CD4-positive, alpha-beta T cell (primary cell): ENCODE measurements at regions not wholly inside any gene's neighbourhood (a gene's known extent, or its start where the extent isn't known, plus 50 kb on each side); places are given as distances from the start of the nearest gene placed in this dataset.

Experiments used
- ATAC-seq: fragments of 200-7000 bp; cut with Tn5 transposase; one replicate; pipeline ENCODE4 v1.10.0; 2022; ENCODE audit warnings: mild to moderate bottlenecking; ENCODE audit not compliant: poor library complexity
- CTCF ChIA-PET: fragments of 350-600 bp; sonication (Branson Sonifier 250); formaldehyde crosslinking; loops from one replicate; lab custom pipeline; 2021; ENCODE audit warnings: antibody characterized with exemption, inconsistent platforms; lab: Charles Lee
- POLR2A ChIA-PET: fragments of 350-600 bp; sonication (Branson Sonifier 250); formaldehyde crosslinking; loops from one replicate; lab custom pipeline; 2021; ENCODE audit warnings: antibody characterized with exemption, inconsistent platforms; lab: Charles Lee
- DNase-seq, 14 experiments: peaks; one replicate each; pipeline ENCODE4 v3.0.0-alpha.2; 2013 to 2020; ENCODE audit warnings: mixed read lengths in 2 of 14
- H3K27ac ChIP-seq, 2 donors: one replicate each; pipeline versions ENCODE4 v1.5.1 to v1.7.0; 2013; ENCODE audit warnings: low read length in 2 of 2, low read depth in 1 of 2, mild to moderate bottlenecking in 1 of 2
- H3K27me3 ChIP-seq, 2 experiments: 1 replicate in 1 of 2; 2 replicates in 1 of 2; pipeline versions ENCODE4 v1.6.1 to v1.7.0; 2013; ENCODE audit warnings: low read length in 2 of 2, control low read depth in 1 of 2, mild to moderate bottlenecking in 1 of 2, moderate library complexity in 1 of 2; ENCODE audit not compliant: insufficient read depth in 2 of 2, control insufficient read depth in 1 of 2
- H3K36me3 ChIP-seq: one replicate; pipeline ENCODE4 v1.6.1; 2013; ENCODE audit warnings: low read length, control low read depth; ENCODE audit not compliant: insufficient read depth
- H3K4me1 ChIP-seq: one replicate; pipeline ENCODE4 v1.6.1; 2013; ENCODE audit warnings: low read length, control low read depth; ENCODE audit not compliant: insufficient read depth
- H3K4me3 ChIP-seq: one replicate; pipeline ENCODE4 v1.5.1; 2013; ENCODE audit warnings: mild to moderate bottlenecking, low read length, moderate library complexity
- H3K9me3 ChIP-seq, 2 experiments: 1 replicate in 1 of 2; 2 replicates in 1 of 2; pipeline versions ENCODE4 v1.6.1 to v1.7.0; 2013; ENCODE audit warnings: low read length in 2 of 2, mild to moderate bottlenecking in 2 of 2, control low read depth in 1 of 2, moderate library complexity in 1 of 2; ENCODE audit not compliant: control insufficient read depth in 1 of 2, insufficient read depth in 1 of 2
- H3K27ac Mint-ChIP-seq: one replicate; pipeline ENCODE4 v1.8.0; 2020; ENCODE audit warnings: mixed read lengths
- H3K27me3 Mint-ChIP-seq: one replicate; pipeline ENCODE4 v1.8.0; 2021; ENCODE audit warnings: mixed read lengths
- H3K36me3 Mint-ChIP-seq: one replicate; pipeline ENCODE4 v1.8.0; 2021; ENCODE audit warnings: low read depth, mixed read lengths
- H3K4me1 Mint-ChIP-seq: one replicate; pipeline ENCODE4 v1.8.0; 2021; ENCODE audit warnings: low read depth, mixed read lengths
- H3K4me3 Mint-ChIP-seq: one replicate; pipeline ENCODE4 v1.8.0; 2020; ENCODE audit warnings: mild to moderate bottlenecking, mixed read lengths
- H3K9me3 Mint-ChIP-seq: one replicate; pipeline ENCODE4 v1.8.0; 2020; ENCODE audit warnings: mixed read lengths
- CTCF ChIP-seq: fragments of 200-600 bp; IDR thresholded peaks from one replicate; pipeline ENCODE4 v1.8.0; 2022; ENCODE audit warnings: antibody characterized with exemption, mild to moderate bottlenecking
- intact Hi-C, 2 experiments: fragments of 100-400 bp; cut with DNase I in 1 of 2; cut with micrococcal nuclease in 1 of 2; formaldehyde crosslinking; loops; one replicate each; pipeline versions ENCODE4 v1.15.1 to v1.9.0; 2023 to 2025; cut with DNase I, micrococcal nuclease

GRCh38 chr5:152717393-152717792 is 312.3 kb upstream of the NMUR2 start:
- TF ChIP-seq CTCF, result no peak
- no peaks in the 10 kb centered on the region for H3K4me1 ChIP-seq
- H3K9me3 Mint-ChIP-seq, result peaks cover 9% of the 10 kb centered on the region
- POLR2A ChIA-PET, result no interaction called here
- intact Hi-C loops, result no loop called here
- H3K36me3 Mint-ChIP-seq, result no peaks in the 10 kb centered on the region
- CTCF ChIA-PET, result no interaction called here
- no peaks in the 10 kb centered on the region for H3K4me1 Mint-ChIP-seq
- DNase-seq, result no peak
- no peak overlapping the region for H3K27ac ChIP-seq
- no peak overlapping the region for H3K4me3 Mint-ChIP-seq
- ATAC-seq, result no peak
- peaks cover 0 to 7% of the 10 kb centered on the region in 2 experiments for H3K9me3 ChIP-seq
- no peaks in the 10 kb centered on the region for H3K27me3 ChIP-seq
- H3K27ac Mint-ChIP-seq, result no peak overlapping the region
- H3K27me3 Mint-ChIP-seq, result no peaks in the 10 kb centered on the region
- H3K4me3 ChIP-seq, result no peak overlapping the region
- H3K36me3 ChIP-seq, result no peaks in the 10 kb centered on the region

GRCh38 chr5:152723482-152723881 is 318.4 kb upstream of the NMUR2 start:
- ChIA-PET POLR2A (no interaction called here), CTCF (no interaction called here)
- Histone ChIP-seq H3K4me3 (no peak overlapping the region), H3K9me3 (peaks cover 0 to 7% of the 10 kb centered on the region in 2 experiments), H3K27ac (no peak overlapping the region), H3K4me1 (no peaks in the 10 kb centered on the region), H3K27me3 (no peaks in the 10 kb centered on the region), H3K36me3 (no peaks in the 10 kb centered on the region)
- H3K36me3 Mint-ChIP-seq, result no peaks in the 10 kb centered on the region
- intact Hi-C loops, result no loop called here
- H3K9me3 Mint-ChIP-seq, result peaks cover 13% of the 10 kb centered on the region
- DNase-seq, result no peak
- no peak overlapping the region for H3K4me3 Mint-ChIP-seq
- H3K4me1 Mint-ChIP-seq, result no peaks in the 10 kb centered on the region
- H3K27me3 Mint-ChIP-seq, result no peaks in the 10 kb centered on the region
- no peak for ATAC-seq
- TF ChIP-seq CTCF, result no peak
- no peak overlapping the region for H3K27ac Mint-ChIP-seq

GRCh38 chr5:152730176-152730575 is 325.1 kb upstream of the NMUR2 start:
- Mint-ChIP-seq H3K27ac (no peak overlapping the region), H3K9me3 (peaks cover 3% of the 10 kb centered on the region), H3K4me3 (no peak overlapping the region), H3K4me1 (no peaks in the 10 kb centered on the region), H3K27me3 (no peaks in the 10 kb centered on the region), H3K36me3 (no peaks in the 10 kb centered on the region)
- TF ChIP-seq CTCF, result no peak
- Histone ChIP-seq H3K27ac (no peak overlapping the region), H3K9me3 (peaks cover 0 to 4% of the 10 kb centered on the region in 2 experiments), H3K4me1 (no peaks in the 10 kb centered on the region), H3K27me3 (no peaks in the 10 kb centered on the region), H3K4me3 (no peak overlapping the region), H3K36me3 (no peaks in the 10 kb centered on the region)
- DNase-seq (no peak), ATAC-seq (no peak)
- CTCF ChIA-PET, result no interaction called here
- intact Hi-C loops, result no loop called here
- POLR2A ChIA-PET, result no interaction called here
